NCI-H1417 treated with DMSO at 0.1 percent for 48 hours (cell line): ENCODE measurements at regions not wholly inside any gene's neighbourhood (a gene's known extent, or its start where the extent isn't known, plus 50 kb on each side); places are given as distances from the start of the nearest gene placed in this dataset.

Source experiments
- DNase-seq: peaks from one replicate; lab custom pipeline; 2025; lab: John Stamatoyannopoulos, UW

DNA sequence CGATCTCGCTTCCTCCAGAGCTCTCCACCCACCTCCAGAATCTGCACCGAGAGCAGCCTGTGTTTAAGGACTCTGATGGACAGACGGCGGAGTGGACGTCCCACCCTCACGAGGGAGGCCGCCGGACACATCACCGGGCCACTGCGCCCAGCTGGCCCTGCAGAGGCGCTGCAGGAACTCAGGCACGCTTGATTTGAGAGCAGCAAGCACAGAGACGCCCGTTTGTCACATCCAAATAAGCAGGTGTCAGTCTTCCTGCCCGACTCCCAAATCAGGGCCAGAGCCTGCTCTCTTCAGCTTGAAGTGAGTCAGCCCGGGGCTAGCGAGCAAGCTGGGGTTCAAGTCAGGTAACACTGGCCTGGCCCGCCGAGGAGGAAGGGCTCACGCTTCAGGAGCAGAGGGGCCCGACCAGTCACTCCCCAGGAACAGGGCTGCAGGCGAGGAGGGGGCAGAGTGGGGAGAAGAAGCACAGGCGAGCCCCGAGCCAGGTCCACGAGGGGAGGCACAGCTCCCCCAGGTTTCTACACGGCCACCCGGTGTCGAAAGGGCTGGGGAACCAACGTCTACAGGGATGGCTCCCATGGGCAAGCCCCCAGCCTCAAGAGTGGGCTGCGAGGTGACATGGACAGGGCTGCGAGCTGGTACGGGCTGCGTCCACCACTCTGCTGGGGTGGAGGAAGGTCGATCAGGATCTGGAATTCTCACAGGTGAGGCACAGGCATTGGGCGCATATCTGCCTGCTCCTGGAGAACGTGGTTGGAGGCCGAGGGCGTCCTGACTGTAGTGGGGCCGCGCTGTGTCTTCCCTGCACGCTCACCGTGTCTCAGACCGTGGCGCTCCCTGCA lies 52.5 kb upstream of the CTDP1 start:
- no peak for DNase-seq

DNA sequence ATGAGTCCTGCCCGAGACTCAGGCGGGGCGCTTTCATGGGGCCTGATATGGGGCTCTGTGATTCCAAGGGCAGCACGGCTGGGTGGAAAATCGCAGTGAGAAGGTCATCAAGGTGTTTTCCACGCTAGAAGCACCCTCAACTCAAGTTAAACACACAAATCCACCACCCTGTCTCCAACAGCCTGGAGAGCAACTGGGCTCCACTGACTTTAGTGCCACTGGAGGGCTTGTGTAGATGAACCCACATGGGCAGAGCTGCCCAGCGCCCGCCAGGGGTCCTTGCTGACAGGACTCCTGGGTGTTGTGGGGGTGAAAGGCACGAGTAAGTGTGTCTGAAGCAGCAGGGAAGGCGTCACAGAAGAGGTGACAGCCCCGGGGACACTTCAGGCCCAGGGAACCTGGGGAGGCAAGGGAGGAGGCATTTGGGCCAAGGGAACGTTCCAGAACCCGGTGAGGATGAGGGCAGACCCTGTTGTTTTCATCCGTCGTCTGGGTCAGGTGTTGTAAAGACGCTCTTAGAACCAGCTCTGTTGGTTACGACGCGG lies 51.8 kb upstream of the CTDP1 start:
- no peak for DNase-seq

GRCh38 chr18:79628416-79629248 lies 51.0 kb upstream of the CTDP1 start:
- DNase-seq: no peak

DNA sequence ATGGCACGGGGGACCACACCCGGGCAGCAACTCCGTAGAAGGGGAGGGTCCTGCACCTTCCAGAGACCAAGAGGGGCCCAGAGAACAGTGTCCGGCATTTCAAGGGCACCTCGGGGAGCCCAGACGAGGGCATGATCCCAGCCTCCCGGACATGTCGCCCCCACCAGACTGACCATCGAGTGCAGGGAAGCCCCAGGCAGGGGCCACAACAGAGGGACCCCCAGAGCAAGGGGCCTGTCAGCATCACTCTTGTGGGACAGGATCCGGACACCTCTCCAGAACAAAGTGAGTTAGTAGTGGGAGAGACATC lies 50.4 kb upstream of the CTDP1 start:
- DNase-seq: no peak

DNA sequence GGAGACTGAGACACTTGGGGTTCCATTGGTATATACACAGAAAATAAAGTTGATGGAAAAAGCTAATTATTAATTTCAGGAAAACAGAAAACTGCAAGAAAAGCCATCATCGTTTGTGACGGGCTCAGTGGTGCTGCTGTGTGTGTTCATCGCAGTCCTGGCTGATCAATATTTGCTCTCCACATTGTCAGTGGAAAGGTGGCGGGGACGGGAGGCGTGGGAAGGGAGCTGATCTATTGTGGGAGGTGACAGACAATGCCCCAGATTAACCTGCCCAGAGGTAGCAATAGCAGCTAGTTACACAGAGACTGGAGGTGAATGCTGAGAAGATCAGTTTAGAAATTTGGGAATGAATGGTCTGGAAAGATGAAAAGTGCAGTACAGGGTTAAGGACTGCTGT lies 50.0 kb upstream of the CTDP1 start:
- no peak for DNase-seq
